SH-SY5Y (cell line): ENCODE measurements at regions not wholly inside any gene's neighbourhood (a gene's known extent, or its start where the extent isn't known, plus 50 kb on each side); places are given as distances from the start of the nearest gene placed in this dataset.

Source experiments
- GATA2 ChIP-seq: IDR thresholded peaks from 2 replicates; pipeline ENCODE4 v1.6.1; 2011; ENCODE audit warnings: mild to moderate bottlenecking, low read depth, low read length
- GATA3 ChIP-seq: IDR thresholded peaks from 2 replicates; pipeline ENCODE4 v1.6.1; 2011; ENCODE audit warnings: low read depth, mild to moderate bottlenecking, low read length, moderate library complexity

- no peak for TF ChIP-seq GATA2
- no peak for TF ChIP-seq GATA3
Observed at GRCh38 chr11:109173504-109173903, 248.5 kb upstream of the C11orf87 start.
